Hematopoietic multipotent progenitor cell treated with erythropoietin and hydrocortisone succinate and interleukin-3 and kit ligand, for 15 days (in vitro differentiated cells): ENCODE measurements at regions not wholly inside any gene's neighbourhood (a gene's known extent, or its start where the extent isn't known, plus 50 kb on each side); places are given as distances from the start of the nearest gene placed in this dataset.
"Not testable (repeated sequence)": the region's sequence is repeated elsewhere in the genome, so short reads cannot be mapped to it uniquely, and the experiment has no call there.

ENCODE experiments used
- DNase-seq: peaks from one replicate; pipeline ENCODE4 v3.0.0-alpha.2; 2015; ENCODE audit warnings: low spot score

DNA sequence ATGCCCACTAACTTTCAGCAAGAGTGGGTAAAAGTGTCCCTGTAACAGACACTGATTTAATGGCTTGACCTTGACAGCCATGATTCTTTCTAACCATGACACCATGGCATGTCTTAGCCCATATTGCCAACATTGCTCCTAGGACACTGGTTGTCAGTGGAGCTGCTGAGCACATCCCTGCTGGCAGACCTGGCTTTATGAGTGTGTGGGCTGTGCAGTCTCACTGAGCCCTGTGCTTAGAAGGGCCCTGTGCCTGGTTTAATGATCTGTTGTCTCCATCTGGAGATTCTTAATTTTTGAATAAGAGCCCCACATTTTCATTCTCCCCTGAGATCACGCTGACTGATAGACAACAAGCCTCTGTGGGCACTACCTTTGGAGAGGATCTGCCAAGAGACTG is 243.1 kb upstream of the KIAA1217 start:
- DNase-seq = no peak

DNA sequence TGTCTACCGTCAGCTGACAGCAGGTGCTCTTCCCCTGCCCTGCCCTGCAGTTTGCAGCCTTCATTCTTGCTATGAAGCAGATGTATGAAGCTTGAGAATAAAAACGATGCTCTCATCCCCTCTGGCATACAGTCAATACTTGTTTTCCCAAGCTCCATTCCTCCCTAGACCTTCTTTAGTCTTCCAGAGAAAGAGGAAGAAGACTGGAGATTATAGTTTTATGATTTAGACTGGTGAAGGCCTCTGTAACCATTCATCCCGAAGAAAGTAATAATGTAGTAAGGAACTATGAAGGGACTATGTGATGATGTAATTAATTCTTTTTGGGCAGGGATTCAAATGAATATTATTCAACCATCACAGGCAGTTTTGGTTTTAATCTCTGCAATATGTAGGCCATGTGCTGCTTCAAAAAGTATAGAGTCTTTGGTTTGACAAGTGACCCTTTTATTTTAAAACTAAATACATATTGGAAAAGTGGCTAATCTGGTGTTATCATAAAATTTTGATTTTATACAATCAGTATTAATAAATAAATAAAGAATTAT is 242.4 kb upstream of the KIAA1217 start:
- no peak for DNase-seq

DNA sequence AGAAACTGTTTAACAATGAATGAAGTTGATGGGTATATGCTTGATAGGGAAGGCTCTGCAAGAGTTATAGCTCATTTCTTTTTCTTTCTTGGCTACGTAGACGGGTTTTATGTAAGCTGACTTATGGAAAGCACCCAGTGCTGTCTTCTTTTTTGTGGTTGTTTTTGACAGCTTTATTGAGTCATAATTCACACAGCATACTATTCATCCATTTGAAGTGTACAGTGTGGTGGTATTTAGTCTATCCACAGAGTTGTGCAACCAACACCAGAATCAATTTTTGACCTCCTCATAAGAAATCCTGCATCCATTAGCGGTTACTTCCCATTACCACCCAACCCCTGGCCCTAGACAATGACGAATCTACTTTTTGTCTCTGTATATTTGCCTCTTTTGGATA is 240.6 kb upstream of the KIAA1217 start:
- no peak for DNase-seq

DNA sequence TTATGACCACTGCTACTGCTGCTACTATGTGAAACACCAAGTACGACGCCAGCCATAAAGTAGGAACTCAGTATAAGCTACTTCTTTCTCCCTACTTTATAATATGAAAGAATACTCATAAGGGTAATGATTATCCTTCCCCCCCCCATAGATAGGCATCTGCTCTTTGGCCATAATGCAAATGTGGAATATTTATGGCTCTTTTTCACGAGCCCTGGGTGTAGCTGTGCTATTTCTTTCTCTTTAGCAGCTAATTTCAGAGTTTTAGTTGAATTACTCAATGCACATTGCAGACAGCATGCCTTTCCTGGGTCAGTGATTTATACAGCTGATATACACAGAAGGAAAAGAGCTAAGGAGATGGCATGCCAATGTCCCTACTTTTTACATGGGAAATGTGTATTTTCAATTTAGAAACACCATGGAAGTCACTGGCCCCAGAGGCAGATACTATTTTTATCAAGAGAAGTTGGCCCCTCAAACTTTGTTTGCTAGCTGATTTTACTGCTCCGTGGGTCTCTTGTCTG is 234.1 kb upstream of the KIAA1217 start:
- no peak for DNase-seq

DNA sequence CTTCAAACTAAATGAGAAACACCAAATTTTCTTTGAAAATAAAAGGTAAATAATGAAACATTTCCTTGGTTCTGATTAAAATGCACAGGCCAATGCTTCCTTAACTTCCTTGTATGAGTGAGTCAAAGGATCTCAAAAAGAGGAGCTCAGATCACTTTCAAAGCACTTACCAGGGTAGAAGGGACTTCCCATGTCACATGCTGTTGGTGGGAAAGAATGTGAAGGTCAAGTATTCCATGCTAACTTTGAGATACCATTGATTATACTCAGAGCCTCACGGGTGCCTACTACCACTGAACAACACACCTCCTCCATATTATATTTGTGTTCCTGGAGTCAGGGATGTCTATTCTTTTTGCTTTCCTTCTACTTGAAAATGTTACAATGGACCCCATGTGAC is 233.5 kb upstream of the KIAA1217 start:
- DNase-seq = no peak

DNA sequence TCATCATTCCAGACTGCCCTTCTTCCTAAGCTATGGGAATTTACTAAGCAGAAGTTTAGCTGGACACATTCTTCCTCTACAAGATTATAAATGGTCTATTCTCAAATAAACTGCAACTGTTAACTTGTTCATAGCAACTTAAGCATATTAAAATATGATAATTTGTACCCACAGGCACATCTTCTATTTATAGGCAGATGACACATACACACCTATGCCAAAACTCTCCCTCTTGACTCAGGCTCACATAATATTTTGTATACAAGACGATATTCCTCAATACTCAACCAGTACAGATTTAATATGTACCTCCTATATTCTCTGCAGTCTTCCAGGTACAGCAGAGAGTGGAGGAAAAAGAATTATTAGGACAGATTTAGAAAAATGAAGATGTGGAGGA is 232.7 kb upstream of the KIAA1217 start:
- no peak for DNase-seq

DNA sequence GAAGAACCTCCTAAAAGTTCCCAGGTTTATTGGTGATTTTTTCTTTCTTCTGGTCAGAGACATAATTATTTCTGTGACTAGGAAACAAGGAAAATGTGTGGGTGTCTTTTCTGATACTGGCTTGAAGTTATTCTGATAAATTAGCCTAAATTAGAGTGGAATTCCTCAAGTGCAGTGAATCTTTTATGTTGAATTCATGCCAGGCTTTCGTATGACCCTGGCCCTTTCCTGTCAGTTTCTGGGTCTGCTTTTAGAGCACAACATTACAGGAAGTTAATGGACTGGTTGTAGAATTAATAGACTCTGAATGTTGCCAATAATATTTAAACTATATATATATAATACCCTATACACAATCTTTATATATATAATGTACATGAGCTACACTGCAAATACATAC is 230.6 kb upstream of the KIAA1217 start:
- no peak for DNase-seq

DNA sequence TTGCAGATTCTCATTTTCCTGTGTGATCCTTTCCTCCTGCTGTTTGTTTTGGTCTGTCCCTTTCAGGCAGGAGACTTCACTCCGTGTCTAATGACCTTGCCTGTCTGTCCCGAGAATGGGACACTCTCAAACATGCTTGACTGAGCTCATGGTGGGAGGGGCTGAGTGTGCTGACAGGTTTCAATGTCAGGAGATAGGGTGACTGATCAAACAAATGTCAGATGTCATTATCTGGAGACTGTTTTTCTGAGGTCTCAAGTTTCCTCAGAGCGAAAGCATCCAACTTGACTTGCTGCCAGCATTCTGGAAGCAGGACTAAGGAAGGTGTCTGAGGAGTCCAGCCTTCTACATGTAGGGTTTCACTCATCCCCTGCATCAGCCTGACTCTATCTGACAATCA is 228.8 kb upstream of the KIAA1217 start:
- no peak for DNase-seq

DNA sequence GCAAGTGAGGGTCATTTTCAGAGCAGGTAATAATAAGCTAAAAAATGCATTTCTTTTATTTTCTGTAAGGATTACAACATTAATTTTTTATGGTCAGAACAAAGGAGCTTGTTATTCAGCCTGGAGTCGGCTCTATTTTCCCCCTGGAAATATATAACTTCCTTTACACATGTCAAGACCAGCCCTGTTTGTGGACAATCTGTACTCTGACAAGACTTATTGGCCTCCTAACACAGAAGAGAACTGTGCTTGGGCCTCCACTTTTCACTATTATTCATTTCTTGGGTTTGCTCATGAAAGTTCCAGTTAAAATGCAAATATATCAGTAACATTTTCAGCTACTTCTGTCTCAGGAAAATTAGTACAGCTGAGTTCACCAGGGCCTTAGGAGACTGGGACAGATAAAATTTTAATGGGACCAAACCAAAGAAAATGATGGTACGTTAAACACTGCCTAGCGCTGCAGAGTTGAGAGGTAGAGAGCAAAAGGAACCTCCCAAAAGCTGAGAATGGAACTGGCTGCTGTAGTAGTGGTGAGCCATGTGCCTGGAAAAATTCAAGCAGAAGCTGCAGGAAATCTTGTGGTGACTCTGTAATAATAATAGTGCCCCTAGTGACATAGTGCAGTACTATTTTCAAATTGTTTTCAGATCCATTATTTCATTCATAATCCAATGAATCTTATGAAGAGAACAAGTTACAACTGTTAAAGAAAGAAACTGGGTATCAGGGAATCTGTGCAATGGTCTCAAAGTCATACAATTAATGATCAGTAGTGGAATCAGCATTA is 227.2 kb upstream of the KIAA1217 start:
- no peak for DNase-seq

DNA sequence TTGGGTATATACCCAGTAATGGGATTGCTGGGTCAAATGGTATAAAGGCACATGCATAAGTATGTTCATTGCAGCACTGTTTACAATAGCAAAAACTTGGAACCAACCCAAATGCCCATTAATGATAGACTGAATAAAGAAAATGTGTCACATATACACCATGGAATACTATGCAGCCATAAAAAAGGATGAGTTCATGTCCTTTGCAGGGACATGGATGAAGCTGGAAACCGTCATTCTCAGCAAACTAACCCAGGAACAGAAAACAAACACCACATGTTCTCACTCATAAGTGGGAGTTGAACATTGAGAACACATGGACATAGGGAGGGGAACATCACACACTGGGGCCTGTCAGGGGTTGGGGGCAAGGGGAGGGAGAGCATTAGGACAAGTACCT is 224.5 kb upstream of the KIAA1217 start:
- not testable (repeated sequence) for DNase-seq

DNA sequence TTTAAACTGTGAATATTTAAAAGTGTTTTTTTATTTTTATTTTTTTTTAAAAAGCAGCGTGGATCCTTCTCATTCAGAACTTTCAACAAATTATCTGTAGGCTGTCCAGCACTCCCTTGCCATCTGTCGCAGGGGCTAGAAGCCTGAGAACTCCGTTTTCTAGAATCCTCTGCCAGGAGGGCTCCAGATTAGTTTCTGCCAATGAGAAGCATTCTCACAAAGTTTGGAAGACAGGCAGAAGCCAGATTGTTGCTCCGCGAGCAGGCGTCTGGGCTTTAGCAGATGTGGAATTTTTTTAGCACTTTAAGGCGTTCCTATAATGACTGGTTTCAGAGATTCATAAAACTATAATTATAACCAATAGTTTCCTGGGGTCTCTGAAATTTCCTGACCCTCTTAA is 220.9 kb upstream of the KIAA1217 start:
- no peak for DNase-seq

DNA sequence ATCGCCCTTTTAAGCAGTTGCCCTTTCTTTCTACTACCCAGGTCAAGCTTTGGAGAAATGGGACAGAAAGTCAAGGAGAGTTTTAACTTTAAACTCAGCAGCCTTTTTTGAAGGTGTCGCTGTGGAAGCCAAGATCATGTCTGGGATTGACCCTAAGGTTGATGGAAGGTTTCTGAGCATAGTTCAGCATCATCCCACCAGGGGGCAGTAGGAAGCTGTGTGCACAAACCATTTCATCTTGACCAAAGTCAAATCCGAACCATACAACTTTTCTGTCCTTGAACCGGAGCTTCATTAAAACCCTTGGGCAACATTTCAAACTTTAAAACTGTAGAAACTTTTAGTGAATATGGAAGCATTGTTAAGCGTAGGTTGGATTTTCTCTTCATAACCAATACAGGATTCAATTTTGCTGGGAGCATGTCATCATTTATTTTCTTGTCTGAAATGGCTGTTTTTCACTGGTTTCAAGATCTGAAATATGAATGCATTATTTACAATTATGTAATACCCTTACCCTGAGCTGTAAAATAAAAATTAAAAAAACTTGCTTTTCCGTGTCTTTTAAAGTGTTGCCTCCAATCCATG is 214.4 kb upstream of the KIAA1217 start:
- peak; percentile 8 for DNase-seq

DNA sequence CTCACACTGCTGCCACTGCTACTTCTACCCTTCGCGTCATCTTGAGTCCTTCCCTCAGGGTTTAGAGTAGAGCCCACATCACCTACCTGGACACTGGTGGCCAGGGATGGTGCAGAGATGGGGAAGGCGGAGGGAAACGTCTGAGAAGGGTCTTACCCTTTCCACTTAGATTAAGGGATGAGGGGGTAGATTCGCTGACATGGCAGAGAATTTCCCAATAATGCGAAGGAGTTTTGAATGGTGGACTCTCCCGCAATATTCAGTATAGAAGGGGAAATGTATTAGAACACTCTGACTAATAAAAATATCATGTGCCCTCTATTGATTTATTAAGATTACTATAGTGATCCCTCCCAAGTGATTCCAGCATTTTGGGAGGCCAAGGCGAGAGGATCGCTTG is 209.5 kb upstream of the KIAA1217 start:
- DNase-seq = no peak

DNA sequence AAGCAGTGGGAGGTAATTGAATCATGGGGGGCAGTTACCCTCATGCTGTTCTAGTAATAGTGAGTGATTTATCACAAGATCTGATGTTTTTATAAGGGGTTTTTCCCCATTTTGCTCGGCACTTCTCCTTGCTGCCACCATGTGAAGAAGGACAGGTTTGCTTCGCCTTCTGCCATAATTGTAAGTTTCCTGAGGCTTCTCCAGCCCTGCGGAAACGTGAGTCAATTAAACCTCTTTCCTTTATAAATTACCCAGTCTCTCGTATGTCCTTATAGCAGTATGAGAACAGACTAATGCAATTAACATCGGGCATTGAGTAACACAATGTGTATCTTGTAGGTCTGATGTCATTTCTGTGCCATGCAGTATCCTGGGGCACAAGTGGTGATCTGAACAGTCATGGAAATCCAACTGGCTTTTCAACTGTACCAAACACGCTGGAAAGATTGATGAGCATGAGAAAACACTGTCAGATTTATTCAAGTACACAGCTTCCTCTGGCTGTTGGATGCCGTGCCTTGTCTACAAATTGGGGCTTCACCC is 208.6 kb upstream of the KIAA1217 start:
- no peak for DNase-seq

DNA sequence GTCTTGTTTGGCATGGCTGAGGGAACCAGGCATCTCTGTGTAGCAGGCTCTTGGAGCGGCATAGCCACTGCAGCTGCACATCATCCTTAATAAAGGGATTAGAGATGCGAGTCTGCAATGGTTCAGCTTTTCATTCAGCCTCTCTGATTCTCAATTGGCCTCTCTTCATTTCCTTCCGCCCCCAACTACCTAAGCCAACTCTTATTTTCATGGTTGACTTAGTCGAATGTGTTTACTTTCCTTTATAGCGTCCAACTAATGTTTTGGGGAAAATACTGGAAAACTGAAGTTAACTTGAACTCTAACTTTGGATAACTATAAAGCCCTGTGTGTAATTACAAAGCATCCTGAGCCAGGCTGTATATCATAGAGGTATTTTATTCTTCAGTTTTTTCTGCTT is 202.2 kb upstream of the KIAA1217 start:
- no peak for DNase-seq

DNA sequence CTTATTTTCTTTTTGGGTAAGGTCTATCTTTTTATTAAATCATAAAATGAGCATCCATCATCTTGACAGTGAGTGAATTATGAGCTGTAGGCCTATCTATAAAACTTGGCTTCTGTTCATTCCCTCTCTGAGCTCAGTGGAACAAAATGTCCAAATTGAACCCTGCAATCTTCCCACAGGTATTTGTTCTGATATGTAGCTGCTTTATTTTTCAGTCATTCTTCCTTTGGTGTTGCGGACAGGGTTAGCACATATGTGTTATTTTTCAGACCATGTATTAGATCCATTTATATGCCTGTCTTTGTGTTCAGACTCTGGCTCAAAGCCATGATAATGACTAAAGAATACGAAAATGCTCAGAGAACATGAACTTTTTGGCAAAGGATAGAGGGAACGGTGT is 201.6 kb upstream of the KIAA1217 start:
- no peak for DNase-seq

DNA sequence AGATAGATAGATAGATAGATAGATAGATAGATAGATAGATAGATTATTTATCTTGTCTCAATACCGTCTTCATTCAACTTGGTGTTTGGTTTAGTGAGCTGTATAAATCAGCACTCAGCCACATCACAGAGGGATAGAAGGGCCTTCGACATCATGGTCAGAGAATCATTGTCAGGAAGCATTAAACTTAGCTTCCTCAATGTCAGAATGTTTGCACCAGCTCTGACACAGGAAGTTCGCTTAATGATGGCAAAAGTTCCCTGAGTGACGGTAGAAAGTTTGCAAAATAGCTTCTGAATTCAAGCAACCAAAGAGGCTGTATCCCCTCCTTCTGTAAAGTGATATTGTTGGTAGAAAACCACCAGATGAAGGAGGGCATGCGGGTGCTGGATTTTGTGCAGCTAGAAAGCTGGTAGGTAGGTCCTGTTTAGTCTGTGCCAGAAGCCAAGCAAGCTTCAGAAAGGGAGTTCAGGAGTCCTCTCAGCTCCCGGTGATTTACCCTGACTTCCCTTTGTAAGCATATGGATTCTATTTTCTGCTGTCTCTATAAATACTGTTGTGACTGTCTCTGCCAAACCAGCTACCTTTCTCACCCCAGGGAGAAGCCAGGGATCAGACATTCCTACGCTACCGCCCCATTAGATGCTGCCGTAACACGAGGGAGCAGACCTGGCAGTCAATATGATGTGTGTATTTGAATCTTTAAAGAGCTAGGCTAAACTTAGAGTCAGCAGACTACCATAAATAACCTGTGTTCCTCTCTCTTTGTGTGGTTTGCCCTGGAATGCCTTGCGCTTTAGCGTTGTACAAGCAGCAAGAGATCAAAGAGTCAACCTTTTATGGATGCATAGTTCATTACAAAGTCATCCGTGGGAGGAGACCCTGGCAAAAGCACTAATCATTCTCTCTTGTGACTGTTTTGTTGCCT is 200.5 kb upstream of the KIAA1217 start:
- DNase-seq = no peak

DNA sequence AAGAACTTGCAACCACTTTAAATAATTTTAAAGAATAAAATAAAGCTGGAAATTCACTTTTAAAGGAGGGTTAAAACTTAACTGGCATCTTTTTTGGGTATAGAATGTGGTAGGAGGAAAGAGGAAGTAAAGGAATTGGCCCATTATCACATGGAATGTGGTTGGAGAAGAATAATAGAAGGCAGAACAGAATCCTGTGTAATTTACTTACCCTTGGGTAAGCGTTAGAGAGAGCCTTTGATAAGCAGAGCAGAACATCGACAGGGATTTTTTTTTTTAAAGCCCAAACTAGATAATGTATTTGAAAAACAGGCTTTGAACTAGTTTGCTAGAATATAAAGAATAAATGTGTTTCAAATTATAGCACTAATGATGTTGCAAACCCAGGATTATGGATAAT is 199.8 kb upstream of the KIAA1217 start:
- DNase-seq = no peak

DNA sequence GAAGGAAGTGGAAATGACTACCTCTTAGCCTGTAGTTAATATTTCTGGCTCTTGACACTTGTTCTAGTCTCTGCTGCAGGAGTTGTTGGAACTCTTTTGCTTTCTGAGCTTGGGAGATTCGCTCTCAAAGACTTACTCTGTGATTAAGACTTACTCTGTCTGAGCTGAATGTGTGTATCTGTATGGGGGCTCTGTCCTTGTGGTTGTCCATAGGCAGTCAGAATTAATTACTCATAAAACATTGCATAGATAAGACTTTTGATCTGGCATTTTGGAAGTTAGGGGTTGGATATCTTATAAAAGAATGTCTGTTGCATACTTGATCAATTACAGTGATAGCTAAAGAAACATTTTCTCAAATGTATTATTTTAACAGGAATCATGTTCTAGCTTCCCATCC is 199.2 kb upstream of the KIAA1217 start:
- no peak for DNase-seq

DNA sequence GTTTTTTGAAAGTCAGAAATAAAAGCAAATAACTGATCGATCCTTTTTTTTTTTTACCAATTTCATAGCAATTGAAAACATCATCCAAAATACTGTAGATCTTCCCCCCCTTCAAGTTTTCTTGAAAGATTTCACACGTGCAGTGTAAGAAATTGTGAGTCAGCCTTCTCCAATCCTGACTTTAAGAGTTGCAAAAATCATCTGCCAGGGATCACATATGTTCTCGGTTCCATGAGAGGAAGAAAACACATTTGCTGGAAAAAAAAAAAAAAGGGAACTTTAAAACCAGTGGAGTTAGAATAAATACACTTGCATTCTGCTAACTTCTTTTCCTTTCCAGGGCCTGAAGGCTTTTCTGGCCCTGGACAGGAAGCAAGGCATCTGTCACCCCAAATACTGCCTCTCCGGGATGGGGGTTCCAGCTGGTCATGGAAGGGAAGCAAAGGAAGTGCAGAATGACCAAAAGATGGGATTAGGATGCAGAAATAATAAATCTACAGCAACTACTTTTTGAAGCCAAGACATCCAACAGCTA is 198.4 kb upstream of the KIAA1217 start:
- DNase-seq = no peak

DNA sequence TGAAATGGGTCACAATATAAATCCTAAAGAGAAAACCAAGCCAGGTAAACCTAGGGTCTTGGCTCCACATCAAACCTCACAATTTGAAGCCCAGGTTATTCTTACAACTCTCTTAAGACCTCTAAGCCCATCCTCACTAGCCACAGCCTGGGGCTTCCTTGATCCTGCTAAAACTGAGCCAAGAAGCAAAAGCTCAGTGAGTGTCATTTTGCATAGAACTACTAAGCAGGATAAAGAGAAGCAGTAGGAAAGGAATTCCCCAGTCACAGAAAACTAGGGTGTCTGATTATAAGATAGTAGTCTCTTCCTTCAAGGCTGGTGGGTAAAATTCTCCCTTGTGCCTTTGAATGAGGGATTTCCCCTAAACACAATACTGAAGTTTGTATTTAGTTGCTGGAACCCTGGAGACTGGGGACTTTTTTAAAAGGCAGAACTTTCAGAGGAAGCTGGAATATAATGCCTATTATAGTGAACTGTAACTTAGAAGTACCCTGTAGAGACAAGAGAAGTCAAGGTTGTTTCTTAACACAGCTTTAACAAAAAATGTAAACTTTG is 196.6 kb upstream of the KIAA1217 start:
- DNase-seq = no peak

DNA sequence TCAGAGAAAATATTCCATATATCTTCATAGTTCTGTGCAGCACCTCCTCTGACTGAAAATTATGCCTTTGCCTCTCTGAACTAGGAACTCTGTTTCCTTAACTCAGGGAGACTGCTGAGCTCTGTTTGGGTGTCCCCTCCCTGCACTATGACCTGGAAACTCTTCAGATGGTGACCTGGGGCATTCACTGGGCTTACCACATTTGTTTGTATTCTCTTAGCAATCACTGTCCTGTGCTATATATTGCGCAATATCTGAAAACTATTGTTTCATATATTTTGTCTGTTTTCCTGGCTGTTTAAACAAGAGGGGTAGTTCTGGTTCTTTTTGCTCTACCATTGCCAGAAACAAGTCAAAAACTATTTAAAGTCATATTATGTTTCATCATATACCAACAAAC is 181.8 kb upstream of the KIAA1217 start:
- no peak for DNase-seq
